ENCODE measurements at regions not wholly inside any gene's neighbourhood (a gene's known extent, or its start where the extent isn't known, plus 50 kb on each side); places are given as distances from the start of the nearest gene placed in this dataset.

DNA sequence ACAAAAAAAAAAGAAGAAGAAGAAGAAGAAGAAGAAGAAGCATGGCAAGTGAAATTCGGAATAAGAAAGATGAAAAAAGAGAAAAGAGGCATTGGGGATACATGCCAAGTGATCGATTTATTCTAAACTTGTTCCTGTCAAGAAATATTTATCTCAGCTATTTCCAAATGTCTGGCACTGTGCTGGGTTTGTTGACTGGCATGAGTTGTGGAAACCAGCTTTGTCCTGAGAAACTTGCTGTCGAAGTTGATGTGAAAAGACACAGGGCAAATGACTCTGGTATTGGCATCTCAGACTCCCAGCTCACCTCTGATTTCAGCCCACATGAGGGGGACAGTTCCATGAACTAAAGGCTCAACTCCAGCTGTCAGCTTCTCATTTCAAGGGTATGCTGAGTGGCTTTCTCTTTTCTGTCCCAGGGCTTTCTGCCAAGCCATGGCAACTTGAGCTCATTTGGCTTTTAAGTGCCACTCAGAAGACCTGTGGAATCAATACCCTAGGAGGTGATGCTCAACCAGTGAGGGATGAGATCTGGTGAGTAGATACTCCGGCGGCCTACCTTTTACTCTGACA lies 253.3 kb upstream of the JAG1 start:
- TF ChIP-seq, protein P1, sequence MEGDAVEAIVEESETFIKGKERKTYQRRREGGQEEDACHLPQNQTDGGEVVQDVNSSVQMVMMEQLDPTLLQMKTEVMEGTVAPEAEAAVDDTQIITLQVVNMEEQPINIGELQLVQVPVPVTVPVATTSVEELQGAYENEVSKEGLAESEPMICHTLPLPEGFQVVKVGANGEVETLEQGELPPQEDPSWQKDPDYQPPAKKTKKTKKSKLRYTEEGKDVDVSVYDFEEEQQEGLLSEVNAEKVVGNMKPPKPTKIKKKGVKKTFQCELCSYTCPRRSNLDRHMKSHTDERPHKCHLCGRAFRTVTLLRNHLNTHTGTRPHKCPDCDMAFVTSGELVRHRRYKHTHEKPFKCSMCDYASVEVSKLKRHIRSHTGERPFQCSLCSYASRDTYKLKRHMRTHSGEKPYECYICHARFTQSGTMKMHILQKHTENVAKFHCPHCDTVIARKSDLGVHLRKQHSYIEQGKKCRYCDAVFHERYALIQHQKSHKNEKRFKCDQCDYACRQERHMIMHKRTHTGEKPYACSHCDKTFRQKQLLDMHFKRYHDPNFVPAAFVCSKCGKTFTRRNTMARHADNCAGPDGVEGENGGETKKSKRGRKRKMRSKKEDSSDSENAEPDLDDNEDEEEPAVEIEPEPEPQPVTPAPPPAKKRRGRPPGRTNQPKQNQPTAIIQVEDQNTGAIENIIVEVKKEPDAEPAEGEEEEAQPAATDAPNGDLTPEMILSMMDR (IDR thresholded peaks at IDR 0.05; ENCODE audit: borderline replicate concordance): no peak
- intact Hi-C loops (cut with micrococcal nuclease): no loop called here

DNA sequence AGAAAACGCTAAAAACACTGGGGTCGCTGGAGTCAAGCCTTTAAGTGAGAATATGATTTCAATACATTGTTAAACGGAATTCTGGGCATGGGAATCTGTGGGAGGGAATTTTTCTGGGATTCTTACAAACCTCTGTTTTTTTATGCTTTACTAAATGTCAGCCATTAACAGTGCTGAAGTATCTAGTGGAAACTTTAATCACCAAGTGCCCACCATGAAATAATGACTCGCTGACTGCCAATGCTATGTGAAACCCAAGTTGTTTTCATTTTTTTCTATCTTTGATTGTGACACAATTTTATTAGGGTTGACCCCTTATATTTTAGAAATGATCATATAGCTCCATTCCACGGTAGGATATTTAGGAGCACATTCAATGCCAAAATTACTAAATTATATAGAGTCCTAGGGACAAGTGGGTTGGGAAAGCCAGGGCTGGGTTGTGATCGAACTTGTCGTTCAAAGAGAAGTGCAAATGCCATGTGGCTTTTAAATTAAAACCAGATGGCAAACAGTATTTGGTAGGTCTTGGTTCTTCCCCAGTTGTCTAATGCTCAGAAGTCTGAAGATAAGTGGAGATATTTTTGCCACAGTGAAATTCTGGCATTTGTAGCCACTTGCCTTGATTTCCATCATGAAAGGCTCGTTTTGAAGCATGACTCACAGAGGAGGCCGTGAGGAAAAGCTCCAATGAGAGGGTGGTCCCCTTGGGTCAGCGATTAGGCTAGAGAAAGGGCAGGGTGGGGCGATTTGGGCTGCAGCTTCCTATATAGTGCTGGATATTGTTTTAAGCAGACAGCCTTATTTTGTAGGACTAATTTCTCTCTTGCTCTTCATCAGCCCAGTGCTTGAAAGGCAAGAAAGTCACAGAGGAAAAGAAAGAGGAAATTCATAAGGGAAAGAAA lies 254.4 kb upstream of the JAG1 start:
- no peaks in the 10 kb centered on the region for H3K27me3 ChIP-seq (ENCODE audit: low read depth)
- H3K9me3 ChIP-seq (replicated peaks): peaks cover 6% of the 10 kb centered on the region
- no peaks in the 10 kb centered on the region for H3K36me3 ChIP-seq
- intact Hi-C loops (cut with micrococcal nuclease): no loop called here
- no peak overlapping the region for H3K4me3 ChIP-seq
- DNase-seq: no peak
- peak overlapping the region; percentile 67 for H3K27ac ChIP-seq (replicated peaks)
- H3K4me1 ChIP-seq: peaks cover 15% of the 10 kb centered on the region
- TF ChIP-seq, protein P1 (IDR thresholded peaks at IDR 0.05; ENCODE audit: borderline replicate concordance): no peak

More for the DNA sequence above, 253.3 kb upstream of the JAG1 start:
- H3K27me3 ChIP-seq (ENCODE audit: low read depth): no peaks in the 10 kb centered on the region
- no peak overlapping the region for H3K27ac ChIP-seq (replicated peaks)
- DNase-seq: no peak
- H3K4me1 ChIP-seq: peaks cover 19% of the 10 kb centered on the region
- peaks cover 6% of the 10 kb centered on the region for H3K9me3 ChIP-seq (replicated peaks)
- H3K4me3 ChIP-seq: no peak overlapping the region
- H3K36me3 ChIP-seq: no peaks in the 10 kb centered on the region

DNA sequence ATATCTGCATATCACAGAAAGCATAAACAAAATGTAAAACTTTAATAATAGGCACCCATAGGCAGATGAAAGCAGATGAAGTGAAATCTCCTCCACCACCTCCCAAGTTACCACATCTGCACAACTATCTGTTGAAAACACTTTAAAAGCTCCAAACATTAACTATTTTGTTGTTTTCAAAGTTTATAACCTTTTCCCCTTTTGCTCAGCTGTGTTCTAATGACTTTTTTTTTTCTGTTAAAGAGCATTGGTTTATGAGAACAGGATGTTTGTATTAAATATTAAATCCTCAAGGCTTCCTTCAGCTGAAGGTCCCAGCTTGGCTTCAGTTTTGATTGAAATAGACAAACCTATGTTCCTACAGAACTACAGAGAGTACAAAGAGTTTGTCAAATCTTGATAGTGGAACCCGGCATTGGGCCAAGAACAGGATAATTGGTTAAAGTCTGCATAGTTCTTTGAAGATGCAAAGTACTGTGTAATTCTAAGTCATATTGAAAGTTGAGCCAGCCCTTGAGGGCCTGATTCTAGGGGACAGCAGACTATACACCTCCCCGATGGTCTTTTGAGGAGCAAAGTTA lies 255.1 kb upstream of the JAG1 start:
- TF ChIP-seq, protein P1 (IDR thresholded peaks at IDR 0.05; ENCODE audit: borderline replicate concordance): no peak
- intact Hi-C loops (cut with micrococcal nuclease): no loop called here
- Histone ChIP-seq H3K27ac (replicated peaks) (peak overlapping the region; percentile 67), H3K36me3 (no peaks in the 10 kb centered on the region), H3K4me3 (no peak overlapping the region), H3K4me1 (peaks cover 15% of the 10 kb centered on the region), H3K27me3 (ENCODE audit: low read depth) (no peaks in the 10 kb centered on the region), H3K9me3 (replicated peaks) (peaks cover 6% of the 10 kb centered on the region)
- no peak for DNase-seq

DNA sequence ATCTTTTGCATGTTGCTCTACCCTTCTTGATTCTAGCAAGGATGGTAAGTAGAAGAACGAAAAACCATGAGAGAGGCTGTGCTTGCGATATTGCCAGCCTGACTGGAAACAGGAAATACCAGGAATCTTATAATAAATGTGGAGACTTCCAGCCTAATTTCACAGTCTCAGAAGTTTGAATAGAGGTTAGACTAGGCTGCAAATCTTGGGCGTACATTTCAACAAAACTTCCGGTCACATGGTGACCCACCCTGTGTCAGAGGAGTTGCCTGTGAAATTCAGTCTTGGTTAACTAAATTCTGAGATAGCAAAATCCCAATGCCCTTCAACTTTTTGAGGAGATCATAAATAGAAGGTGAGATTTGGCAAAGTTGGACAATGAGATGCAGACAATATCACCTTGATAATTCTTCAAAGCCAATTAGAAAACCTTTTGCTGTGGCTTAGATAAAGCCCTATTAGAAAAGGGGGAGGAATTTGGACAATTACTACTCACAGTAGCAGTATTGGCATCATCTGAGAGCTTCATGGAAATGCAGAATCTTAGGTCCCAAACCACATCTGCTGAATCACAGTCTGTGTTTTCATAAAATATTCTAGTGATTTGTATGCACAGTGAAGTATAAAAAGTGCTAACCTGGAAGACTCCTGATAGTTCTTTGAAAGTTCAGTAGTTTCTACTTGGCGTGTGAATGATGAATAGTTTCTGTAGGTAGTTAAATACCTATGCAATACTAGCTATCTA lies 262.0 kb upstream of the JAG1 start:
- DNase-seq: no peak
- Histone ChIP-seq H3K27me3 (ENCODE audit: low read depth) (no peaks in the 10 kb centered on the region), H3K9me3 (replicated peaks) (no peaks in the 10 kb centered on the region), H3K27ac (replicated peaks) (peak overlapping the region; percentile 50), H3K4me3 (no peak overlapping the region), H3K4me1 (peaks cover 15% of the 10 kb centered on the region), H3K36me3 (no peaks in the 10 kb centered on the region)
- TF ChIP-seq, protein P1 (IDR thresholded peaks at IDR 0.05; ENCODE audit: borderline replicate concordance): no peak
- intact Hi-C loops (cut with micrococcal nuclease): no loop called here

DNA sequence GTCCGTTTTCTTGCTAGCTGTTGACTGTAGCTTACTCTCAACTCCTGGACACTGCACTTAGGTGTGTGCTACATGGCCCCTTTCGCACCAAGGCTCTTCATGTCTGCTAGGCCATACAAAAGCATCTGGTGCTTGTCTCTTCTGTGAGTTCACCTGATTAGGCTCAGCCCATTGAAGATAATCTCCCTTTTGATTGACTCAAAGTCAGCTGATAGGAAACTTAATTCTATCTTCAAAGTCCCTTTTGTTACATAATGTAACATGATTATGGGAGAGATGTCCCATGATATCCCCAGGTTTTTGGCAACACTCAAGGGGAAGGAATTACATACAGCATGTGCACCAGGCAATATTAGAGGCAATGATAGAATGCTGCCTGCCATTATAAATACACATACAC lies 263.0 kb upstream of the JAG1 start:
- DNase-seq: no peak
- no peaks in the 10 kb centered on the region for H3K27me3 ChIP-seq (ENCODE audit: low read depth)
- TF ChIP-seq, protein P1 (IDR thresholded peaks at IDR 0.05; ENCODE audit: borderline replicate concordance): no peak
- no peaks in the 10 kb centered on the region for H3K9me3 ChIP-seq (replicated peaks)
- peaks cover 15% of the 10 kb centered on the region for H3K4me1 ChIP-seq
- intact Hi-C loops (cut with micrococcal nuclease): no loop called here
- no peaks in the 10 kb centered on the region for H3K36me3 ChIP-seq
- peak overlapping the region; percentile 50 for H3K27ac ChIP-seq (replicated peaks)
- no peak overlapping the region for H3K4me3 ChIP-seq
